HepG2 (cell line): ENCODE measurements at regions not wholly inside any gene's neighbourhood (a gene's known extent, or its start where the extent isn't known, plus 50 kb on each side); places are given as distances from the start of the nearest gene placed in this dataset.

ENCODE experiments used
- ATAC-seq: fragments of 200-7000 bp; cut with Tn5 transposase; 3 replicates; pipeline ENCODE4 v1.9.1; 2020; ENCODE audit warnings: mild to moderate bottlenecking, moderate library complexity
- BruUV-seq: library from RNA; stranded (reverse); fragments of 400-500 nt; replicated peaks from 2 replicates; lab custom pipeline; 2021; lab: Mats Ljungman, UMichigan
- CTCF ChIA-PET: fragments of 300-600 bp; formaldehyde crosslinking; extraction: SDS; loops from one replicate; lab custom pipeline; 2021; ENCODE audit warnings: low total read pairs, inconsistent platforms, low intra/inter-chr PET ratio; lab: Yijun Ruan, JAX
- POLR2A ChIA-PET: fragments of 350-600 bp; sonication (Branson Sonifier 250); formaldehyde crosslinking; loops from one replicate; lab custom pipeline; 2020; ENCODE audit warnings: antibody characterized with exemption, inconsistent platforms; lab: Yijun Ruan, JAX
- DNase-seq: peaks from one replicate; pipeline ENCODE4 v3.0.0-alpha.2; 2015; ENCODE audit warnings: low spot score
- FAIRE-seq: peaks from 3 replicates; lab custom pipeline; 2011; peaks lifted over from hg19 to GRCh38; lab: Jason Lieb, UNC
- H2AFZ ChIP-seq: one replicate; pipeline ENCODE4 v1.6.1; 2011; ENCODE audit warnings: low read length, inconsistent platforms
- H3K27ac ChIP-seq: fragments of 300-600 bp; 3 replicates; pipeline ENCODE4 v1.8.0; 2011; ENCODE audit warnings: mixed run types, mild to moderate bottlenecking, mixed read lengths, low read length, inconsistent platforms; ENCODE audit not compliant: insufficient read depth; ENCODE audit errors: extremely low read length
- H3K27me3 ChIP-seq, 2 experiments: fragments of 200-600 bp in 1 of 2; 2 replicates in 1 of 2; 3 replicates in 1 of 2; pipeline versions ENCODE4 v1.6.0 to v1.8.0; 2011; ENCODE audit warnings: low read length in 2 of 2, mild to moderate bottlenecking in 2 of 2, moderate library complexity in 2 of 2, inconsistent platforms in 1 of 2; ENCODE audit not compliant: insufficient read depth in 2 of 2, control insufficient read depth in 1 of 2
- H3K36me3 ChIP-seq, 2 experiments: fragments of 200-600 bp in 1 of 2; replicated peaks in 1 of 2; 2 replicates in 1 of 2; 3 replicates in 1 of 2; pipeline versions ENCODE4 v1.5.1 to v1.8.0; 2011; ENCODE audit warnings: low read length in 2 of 2, inconsistent platforms in 1 of 2; ENCODE audit not compliant: insufficient read depth in 2 of 2, control insufficient read depth in 1 of 2
- H3K4me1 ChIP-seq: 2 replicates; pipeline ENCODE4 v1.5.1; 2012; ENCODE audit warnings: low read length, inconsistent platforms; ENCODE audit not compliant: insufficient read depth
- H3K4me2 ChIP-seq: 2 replicates; pipeline ENCODE4 v1.6.0; 2011; ENCODE audit warnings: low read depth, low read length, inconsistent platforms
- H3K4me3 ChIP-seq, 3 experiments: fragments of 200-600 bp in 1 of 3; sonication (generic), shearing (Covaris generic) in 1 of 3; replicated peaks in 1 of 3; 2 replicates each; pipeline ENCODE4 v1.5.1; 2011 to 2016; ENCODE audit warnings: low read length in 3 of 3, inconsistent platforms in 2 of 3, low read depth in 2 of 3, mild to moderate bottlenecking in 2 of 3, control low read depth in 1 of 3, mixed read lengths in 1 of 3; ENCODE audit not compliant: insufficient read depth in 1 of 3
- H3K79me2 ChIP-seq: one replicate; pipeline ENCODE4 v1.6.1; 2011; ENCODE audit warnings: low read length, inconsistent platforms; ENCODE audit not compliant: insufficient read depth
- H3K9ac ChIP-seq: 2 replicates; pipeline ENCODE4 v1.6.0; 2011; ENCODE audit warnings: mild to moderate bottlenecking, low read depth, low read length, inconsistent platforms; ENCODE audit not compliant: insufficient read depth
- H3K9me3 ChIP-seq: 2 replicates; pipeline ENCODE4 v1.5.1; 2012; ENCODE audit warnings: mild to moderate bottlenecking, low read length
- H4K20me1 ChIP-seq: 2 replicates; pipeline ENCODE4 v1.6.0; 2011; ENCODE audit warnings: inconsistent platforms, mild to moderate bottlenecking, low read length, moderate library complexity; ENCODE audit not compliant: insufficient read depth
- CREB1 ChIP-seq, 2 experiments: fragments of 450-650 bp in 1 of 2; IDR thresholded peaks; 2 replicates each; pipeline ENCODE4 v1.6.1; 2016 to 2017; ENCODE audit warnings: control low read depth in 1 of 2, mild to moderate bottlenecking in 1 of 2, missing compliant biosample characterization in 1 of 2, missing genetic modification characterization in 1 of 2
- FOXO1 ChIP-seq: sonication (generic); formaldehyde crosslinking; IDR thresholded peaks from 2 replicates; pipeline ENCODE4 v1.4.0; 2020; ENCODE audit warnings: missing genetic modification reagents
- MAFG ChIP-seq: sonication (generic); formaldehyde crosslinking; IDR thresholded peaks from 2 replicates; pipeline ENCODE4 v1.5.1; 2020; ENCODE audit warnings: mild to moderate bottlenecking, missing genetic modification reagents
- NFYC ChIP-seq: IDR thresholded peaks from 2 replicates; pipeline ENCODE4 v1.6.1; 2016; ENCODE audit warnings: missing genetic modification reagents, missing compliant biosample characterization
- ZNF547 ChIP-seq: sonication (generic); formaldehyde crosslinking; IDR thresholded peaks from 2 replicates; pipeline ENCODE4 v1.5.1; 2020; ENCODE audit warnings: mild to moderate bottlenecking, missing genetic modification reagents
- ZNF652 ChIP-seq: IDR thresholded peaks from 2 replicates; pipeline ENCODE4 v1.6.1; 2016; ENCODE audit warnings: low read depth, borderline replicate concordance
- ZZZ3 ChIP-seq: sonication (generic); formaldehyde crosslinking; IDR thresholded peaks from 2 replicates; pipeline ENCODE4 v1.4.0; 2020; ENCODE audit warnings: missing genetic modification reagents, mild to moderate bottlenecking, borderline replicate concordance
- WGBS: methylation state at CpG from one replicate; pipeline ENCODE4 v1.1.6; 2017; ENCODE audit warnings: low lambda C conversion rate; 5-methylcytosine and 5-hydroxymethylcytosine counted together
- in situ Hi-C: cut with HindIII; loops from 2 replicates; pipeline ENCODE4 v1.10.0; 2017; ENCODE audit warnings: low pct_unique_long_range_greater_than_20kb; ENCODE audit not compliant: extremely low pct_ligation_motif_present
- intact Hi-C: fragments of 100-400 bp; cut with micrococcal nuclease; formaldehyde crosslinking; loops from one replicate; pipeline ENCODE4 v1.10.0; 2022; ENCODE audit not compliant: unreplicated experiment

GRCh38 chr12:22858849-22859570 lies 234.0 kb downstream of the ETNK1 start:
- no peaks in the 10 kb centered on the region for H4K20me1 ChIP-seq
- no peaks in the 10 kb centered on the region for H3K9me3 ChIP-seq
- TF ChIP-seq CREB1 (IDR thresholded peaks at IDR 0.05) = peak; percentile 71
- no peak for TF ChIP-seq CREB1 (CRISPR knock-in tag; IDR thresholded peaks at IDR 0.05)
- no peak for TF ChIP-seq ZZZ3
- in situ Hi-C loops = loop anchor here (25.0 kb wide), 1 partner anchor 1928 kb away; no protein-coding TSS in a partner anchor
- H3K4me3 ChIP-seq = no peak overlapping the region
- H3K27ac ChIP-seq = no peak overlapping the region
- BruUV-seq = no TSS peak
- ATAC-seq (no peak), FAIRE-seq (no peak), DNase-seq (no peak)
- WGBS = 11% methylated on average over 9 of the region's 9 CpGs
- CTCF ChIA-PET = no interaction called here
- H3K27me3 ChIP-seq = no peaks in the 10 kb centered on the region; a peak in 1 of 5 replicates
- no peaks in the 10 kb centered on the region for H3K4me1 ChIP-seq
- H3K4me2 ChIP-seq = no peak overlapping the region
- H3K9ac ChIP-seq = no peak overlapping the region
- intact Hi-C loops = no loop called here
- H3K36me3 ChIP-seq = no peaks in the 10 kb centered on the region
- no peak overlapping the region for H2AFZ ChIP-seq
- POLR2A ChIA-PET = no interaction called here
- no peaks in the 10 kb centered on the region for H3K79me2 ChIP-seq

- no peaks in the 10 kb centered on the region for H3K36me3 ChIP-seq
- H3K4me2 ChIP-seq = no peak overlapping the region
- no peak overlapping the region for H3K27ac ChIP-seq
- no peak overlapping the region for H3K9ac ChIP-seq
- intact Hi-C loops (no loop called here), in situ Hi-C loops (loop anchor here (25.0 kb wide), 1 partner anchor 1926 kb away; no protein-coding TSS in a partner anchor)
- no peaks in the 10 kb centered on the region for H3K9me3 ChIP-seq
- CTCF ChIA-PET = no interaction called here
- TF ChIP-seq ZNF652 (0 out of 2 replicates have a peak, but pooled peaks have one; percentile 24), ZNF547 (CRISPR knock-in tag) (no peak), NFYC (no peak), MAFG (CRISPR knock-in tag) (no peak), FOXO1 (CRISPR knock-in tag) (no peak)
- no peak for ATAC-seq
- no peak for FAIRE-seq
- POLR2A ChIA-PET = no interaction called here
- WGBS = 0% methylated on average over 3 of the region's 3 CpGs
- DNase-seq = no peak
- H3K4me3 ChIP-seq = no peak overlapping the region
- no TSS peak for BruUV-seq
- no peaks in the 10 kb centered on the region for H3K79me2 ChIP-seq
- no peak overlapping the region for H2AFZ ChIP-seq
- H3K27me3 ChIP-seq = no peaks in the 10 kb centered on the region; a peak in 1 of 5 replicates
- H4K20me1 ChIP-seq = no peaks in the 10 kb centered on the region
- no peaks in the 10 kb centered on the region for H3K4me1 ChIP-seq
Observed at GRCh38 chr12:22860926-22861325, 236.0 kb downstream of the ETNK1 start.
